GM12892 (cell line): ENCODE measurements at regions not wholly inside any gene's neighbourhood (a gene's known extent, or its start where the extent isn't known, plus 50 kb on each side); places are given as distances from the start of the nearest gene placed in this dataset.

Experiments used
- POLR2A ChIP-seq: IDR thresholded peaks from 2 replicates; pipeline ENCODE4 v1.6.1; 2011; ENCODE audit warnings: low read depth, low read length, control low read depth
- POLR2AphosphoS5 ChIP-seq: IDR thresholded peaks from 2 replicates; pipeline ENCODE4 v1.6.1; 2011; ENCODE audit warnings: low read depth, low read length, control low read depth

GRCh38 chr10:128215733-128216132, 89.5 kb upstream of the MKI67 start:
- TF ChIP-seq POLR2A (no peak), POLR2AphosphoS5 (no peak)
